HG02970 (cell line): ENCODE measurements at regions not wholly inside any gene's neighbourhood (a gene's known extent, or its start where the extent isn't known, plus 50 kb on each side); places are given as distances from the start of the nearest gene placed in this dataset.
"Not testable (repeated sequence)": the region's sequence is repeated elsewhere in the genome, so short reads cannot be mapped to it uniquely, and the experiment has no call there.

ENCODE experiments used
- ATAC-seq: cut with Tn5 transposase; IDR thresholded peaks from one replicate; pipeline ENCODE4 v1.9.1; 2021; ENCODE audit warnings: mild to moderate bottlenecking, moderate library complexity, moderate number of reproducible peaks; ENCODE audit not compliant: unreplicated experiment, low FRiP score

DNA sequence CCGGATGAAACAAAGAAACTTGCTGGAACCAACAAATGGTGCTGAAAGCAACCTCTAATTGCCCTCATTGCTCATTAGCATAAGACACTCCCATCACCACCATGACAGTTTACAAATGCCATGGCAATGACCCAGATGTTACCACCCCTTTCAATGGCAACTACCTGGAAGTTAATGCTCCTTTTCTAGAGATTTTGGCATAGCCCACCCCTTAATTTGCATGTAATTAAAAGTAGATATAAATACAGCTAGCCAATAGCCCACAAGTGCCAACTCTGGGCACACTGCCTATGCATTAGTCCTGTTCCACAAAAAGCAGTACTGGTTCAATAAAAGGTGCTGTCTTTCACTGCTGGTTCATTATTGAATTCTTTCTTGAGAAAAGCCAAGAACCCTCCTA is 410.3 kb upstream of the PPP1R2C start:
- ATAC-seq: no peak

DNA sequence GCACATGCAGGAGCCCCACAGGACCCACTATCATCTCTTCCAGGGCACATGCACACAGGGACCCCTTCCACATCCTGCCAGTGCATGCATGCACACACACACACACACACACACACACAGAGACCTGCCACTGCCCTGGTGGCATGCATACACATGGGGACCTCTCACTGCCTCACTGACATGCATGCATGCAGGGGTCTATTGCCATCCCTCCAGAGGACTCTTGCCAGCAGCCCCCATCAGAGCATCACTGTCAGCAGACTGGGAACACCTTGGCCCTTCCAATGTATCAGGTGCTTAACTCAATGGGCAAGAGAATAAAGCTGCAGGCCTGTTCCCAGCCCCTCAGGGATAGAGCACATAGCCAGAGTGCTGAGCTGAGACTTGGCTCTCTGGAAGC is 433.6 kb upstream of the PPP1R2C start:
- ATAC-seq: no peak

DNA sequence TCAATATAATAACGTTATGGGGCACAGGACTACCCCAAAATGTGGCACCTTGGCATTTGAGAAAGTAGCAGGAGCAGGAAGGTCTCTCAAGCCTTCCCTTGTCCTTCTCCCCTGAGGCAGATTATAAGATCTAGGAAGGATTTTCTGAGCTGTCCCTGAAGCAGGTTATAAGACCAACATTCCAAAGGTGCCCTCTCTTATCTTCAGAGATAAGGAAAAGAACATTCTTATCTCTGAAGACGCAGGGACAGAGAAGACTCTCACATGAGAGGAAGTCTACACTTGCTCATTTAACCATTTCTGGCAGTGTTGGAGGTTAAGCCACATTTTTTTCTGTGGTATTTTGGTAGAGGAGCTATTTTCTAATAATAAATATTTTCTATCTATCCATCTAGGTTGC is 437.9 kb upstream of the MAOA start:
- ATAC-seq: no peak

DNA sequence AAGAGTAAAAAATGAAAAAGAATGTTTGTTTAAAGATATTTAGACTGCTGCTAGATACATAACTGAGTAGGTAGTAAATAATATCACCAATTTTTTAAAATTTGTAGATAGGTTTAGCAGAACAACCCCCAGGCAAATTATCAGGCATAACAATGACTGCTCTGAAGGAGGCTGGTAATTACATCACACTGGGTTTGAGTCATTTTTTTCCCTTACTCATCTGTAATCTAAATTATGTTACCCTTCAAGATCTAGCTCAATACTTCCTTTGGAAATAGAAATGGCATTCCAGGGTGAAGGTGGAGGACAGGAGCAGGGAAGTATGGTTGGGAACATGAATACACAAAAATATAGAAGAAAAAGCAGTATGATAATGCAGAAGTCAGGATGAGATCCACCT is 431.6 kb upstream of the MAOA start:
- ATAC-seq: no peak

DNA sequence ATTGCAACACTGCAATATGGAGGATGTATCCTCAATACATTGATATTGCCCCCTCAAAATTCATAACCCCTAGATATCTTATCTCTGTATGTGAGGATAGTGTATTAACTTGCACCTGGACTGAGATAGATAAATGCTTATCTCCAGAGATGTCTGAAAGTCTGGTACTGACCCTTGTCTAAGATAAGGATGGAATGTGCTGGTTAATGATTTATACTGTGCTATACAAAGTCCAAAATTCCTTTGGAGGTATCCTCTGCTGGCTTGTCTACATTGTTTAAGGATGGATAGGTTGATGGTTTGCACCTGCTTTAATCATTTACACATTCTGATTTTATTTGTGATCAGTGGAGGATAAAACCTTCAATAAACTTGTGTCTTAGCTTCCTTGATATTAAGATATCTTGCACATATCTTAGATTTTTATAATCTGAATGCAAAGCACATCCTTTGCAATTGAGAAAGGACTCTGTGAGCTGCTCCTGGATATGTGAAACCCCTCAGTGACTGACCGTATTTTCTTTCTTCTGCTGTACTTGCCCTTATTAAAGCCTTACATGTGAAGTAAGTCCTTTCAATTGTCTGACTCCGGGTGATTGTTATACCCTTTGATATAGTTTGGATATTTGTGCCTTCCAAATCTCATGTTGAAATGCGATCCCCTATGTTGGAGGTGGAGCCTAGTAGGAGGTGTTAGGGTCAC is 430.3 kb upstream of the MAOA start:
- no peak for ATAC-seq

DNA sequence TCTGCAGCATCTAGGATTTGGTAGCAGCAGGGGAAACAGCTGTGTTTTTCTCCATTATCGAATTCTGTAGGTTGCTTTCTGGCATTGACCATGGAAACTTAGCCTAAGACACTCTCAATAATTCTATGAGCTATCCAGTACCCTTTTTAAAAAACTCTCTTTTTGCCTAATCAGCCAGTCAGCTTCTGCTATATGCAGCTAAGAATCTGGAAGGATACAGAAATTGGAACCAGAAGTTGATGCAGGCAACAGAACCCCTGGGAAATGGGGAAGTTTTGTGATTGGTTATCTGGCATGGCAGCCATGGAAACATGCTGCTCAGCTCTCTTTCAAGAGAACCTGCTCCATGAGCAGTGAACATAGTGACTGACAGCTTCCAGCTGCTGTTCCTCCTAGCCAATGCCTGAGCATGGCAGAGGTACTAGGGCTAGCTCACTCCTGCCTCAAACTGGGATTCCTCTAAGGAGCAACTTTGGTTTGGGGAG is 417.6 kb upstream of the MAOA start:
- no peak for ATAC-seq

DNA sequence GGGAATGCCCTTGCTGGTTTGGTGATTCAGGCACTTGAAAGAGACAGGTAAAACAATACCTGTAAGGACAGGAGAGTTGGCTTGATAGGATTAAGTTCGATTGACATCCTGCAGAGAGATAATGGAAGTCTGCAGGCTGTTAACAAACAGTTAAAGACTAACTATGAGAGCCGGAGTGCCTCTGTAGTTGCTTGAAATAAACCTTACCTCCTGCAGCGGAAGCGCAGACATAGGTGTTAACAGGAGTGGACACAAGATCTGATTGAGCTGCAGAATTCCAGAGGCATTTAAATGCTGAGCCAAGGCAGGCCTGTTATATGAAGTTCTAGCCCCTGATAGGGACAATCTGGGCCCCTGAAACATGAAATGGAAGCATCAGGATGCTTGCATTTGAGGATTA is 416.7 kb upstream of the MAOA start:
- ATAC-seq: no peak

DNA sequence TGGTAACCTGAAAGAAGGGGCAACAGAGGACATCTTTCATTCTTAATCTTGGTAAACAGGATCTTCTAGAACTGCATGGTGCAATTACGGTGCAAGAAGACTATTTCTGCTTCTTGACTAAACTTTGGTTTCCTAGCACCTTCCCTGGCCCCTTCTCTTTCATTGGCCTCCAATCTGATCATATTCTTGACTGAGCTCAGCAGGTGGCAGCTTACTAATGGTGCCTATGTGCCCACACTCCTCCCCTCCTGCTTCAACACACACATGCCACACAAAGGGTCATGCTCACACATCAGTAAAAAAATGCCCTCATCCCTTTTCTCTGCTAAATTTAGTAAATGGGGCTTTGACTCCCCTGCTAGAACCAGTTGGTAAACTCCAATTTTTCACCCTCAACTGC is 400.5 kb upstream of the MAOA start:
- no peak for ATAC-seq

DNA sequence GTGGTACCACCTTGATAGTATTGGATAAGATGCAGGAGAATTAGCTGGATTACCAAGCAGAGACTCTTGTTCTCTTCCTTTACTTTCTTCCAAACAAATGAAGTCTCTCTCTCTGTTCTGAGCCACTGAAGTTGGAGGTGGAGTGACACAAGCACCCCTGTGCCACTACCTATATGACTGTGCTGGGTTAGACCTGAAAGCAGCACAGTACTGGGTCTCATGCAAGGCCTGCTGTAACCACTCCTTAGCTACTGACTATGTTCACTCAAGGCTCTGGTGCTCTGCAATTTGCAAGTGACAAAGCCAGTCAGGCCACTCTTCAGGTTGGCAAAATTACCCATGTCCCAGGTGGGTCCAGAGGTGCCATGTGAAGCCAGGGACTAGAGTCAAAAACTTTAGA is 389.6 kb upstream of the MAOA start:
- no peak for ATAC-seq

DNA sequence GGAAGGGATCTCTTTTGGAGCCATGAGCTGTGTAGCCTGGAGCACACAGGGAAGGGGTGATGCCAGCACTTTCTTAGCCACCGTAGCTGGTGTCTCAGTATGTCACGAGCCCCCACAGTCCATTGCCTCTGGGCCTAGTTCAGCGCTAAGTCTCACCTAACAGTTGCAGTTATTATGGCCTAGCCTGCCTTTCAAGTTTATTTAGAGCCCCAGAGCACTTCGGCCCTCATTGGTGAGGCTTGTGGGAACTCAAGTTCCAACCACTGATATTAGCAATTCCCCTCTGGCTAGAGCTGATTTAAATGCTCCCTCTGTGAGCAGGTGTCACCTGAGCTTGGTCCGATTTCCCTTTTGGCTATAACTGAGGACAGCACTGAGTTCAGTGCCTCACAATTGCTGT is 388.4 kb upstream of the MAOA start:
- no peak for ATAC-seq

DNA sequence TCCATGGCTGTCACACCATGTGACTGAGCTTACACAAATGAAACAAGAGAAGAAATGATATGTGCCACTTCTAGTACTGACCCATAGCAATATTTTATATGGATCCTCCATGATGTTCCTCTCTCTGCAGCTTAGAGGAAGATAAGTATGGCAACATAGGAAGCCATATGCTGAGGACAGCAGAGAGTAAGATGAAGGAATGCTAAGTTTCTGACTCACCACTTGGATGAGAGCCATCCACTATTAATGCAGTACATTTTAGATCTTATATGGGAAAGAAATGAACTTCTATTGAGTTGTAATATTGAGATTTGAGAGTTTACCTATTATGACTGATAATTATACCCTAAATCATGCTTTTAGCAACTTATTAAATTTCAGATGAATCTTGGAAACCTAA is 386.9 kb upstream of the MAOA start:
- no peak for ATAC-seq

DNA sequence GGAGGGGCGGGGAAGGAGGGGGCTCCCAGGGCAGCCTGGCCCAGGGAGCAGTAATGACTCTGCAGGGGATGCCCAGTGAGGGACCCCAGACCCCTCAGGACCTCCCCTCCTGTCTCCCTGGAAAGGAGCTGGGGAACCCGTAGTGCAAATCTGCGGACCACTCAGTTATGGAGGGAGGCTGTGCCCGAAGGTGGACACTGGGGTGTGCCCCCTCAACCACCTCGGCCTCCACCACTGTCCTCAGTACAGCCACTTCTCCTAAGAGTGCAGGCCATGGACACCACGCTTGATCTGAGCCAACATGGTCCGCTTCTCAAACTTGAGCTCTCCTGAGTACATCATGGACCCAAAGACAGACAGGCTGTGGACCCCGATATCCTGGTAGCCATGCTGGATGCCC is 378.2 kb upstream of the MAOA start:
- ATAC-seq: no peak

DNA sequence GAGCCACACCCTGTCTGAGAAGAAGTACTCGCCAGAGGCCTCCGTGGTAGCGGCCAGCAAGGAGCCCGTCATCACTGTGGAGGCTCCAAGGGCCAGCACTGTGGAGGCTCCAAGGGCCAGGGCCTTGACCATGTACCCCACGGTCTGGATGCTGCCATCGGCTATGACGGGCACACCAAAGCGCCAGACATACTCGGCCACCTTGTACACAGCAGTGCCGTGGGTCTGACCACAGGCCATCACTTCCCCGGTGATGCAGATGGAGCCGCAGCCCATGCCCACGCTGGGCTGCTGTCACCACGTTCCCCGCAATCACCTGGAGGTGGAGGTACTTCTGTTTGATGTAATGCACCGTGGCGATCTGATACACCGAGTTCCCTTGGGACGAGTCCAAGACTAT is 377.7 kb upstream of the MAOA start:
- no peak for ATAC-seq

DNA sequence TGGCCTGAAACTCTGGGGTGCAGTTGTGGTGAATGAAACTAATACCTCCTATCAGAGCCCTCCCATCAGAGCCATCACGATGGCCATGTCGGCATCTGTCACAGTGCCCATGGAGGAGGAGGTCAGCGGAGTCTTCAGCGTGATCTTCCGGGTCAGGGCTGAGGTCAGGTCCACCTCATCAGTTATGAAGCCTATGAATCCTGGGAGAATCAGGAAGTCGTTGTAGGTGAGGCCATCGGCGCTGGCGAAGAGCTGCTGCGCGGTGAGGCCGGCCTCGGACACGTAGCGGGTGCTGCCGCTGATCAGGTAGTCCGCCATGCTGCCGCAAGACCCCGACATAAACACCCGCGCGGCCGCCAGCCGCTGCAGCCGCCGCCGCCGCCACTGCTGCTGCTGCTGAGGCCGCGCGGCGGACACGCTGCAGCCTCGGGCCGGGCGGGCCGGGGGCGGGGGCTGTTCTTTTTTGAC is 376.7 kb upstream of the MAOA start:
- no peak for ATAC-seq

DNA sequence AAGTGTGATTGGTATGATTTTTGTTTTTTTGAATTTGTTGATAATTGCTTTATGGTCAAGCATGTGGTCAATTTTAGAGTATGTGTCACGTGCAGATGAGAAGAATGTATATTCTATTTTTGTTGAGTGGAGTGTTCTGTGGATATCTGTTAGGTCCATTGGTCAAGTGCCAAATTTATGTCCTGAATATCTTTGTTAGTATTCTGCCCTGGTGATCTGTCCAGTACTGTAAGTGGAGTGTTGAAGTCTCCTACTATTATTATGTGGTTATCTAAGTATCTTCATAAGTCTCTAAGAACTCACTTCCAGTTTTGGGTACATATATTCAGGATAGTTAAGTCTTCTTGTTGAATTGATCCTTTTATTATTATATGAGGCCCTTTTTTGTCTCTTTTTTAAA is 372.9 kb upstream of the MAOA start:
- no peak for ATAC-seq

DNA sequence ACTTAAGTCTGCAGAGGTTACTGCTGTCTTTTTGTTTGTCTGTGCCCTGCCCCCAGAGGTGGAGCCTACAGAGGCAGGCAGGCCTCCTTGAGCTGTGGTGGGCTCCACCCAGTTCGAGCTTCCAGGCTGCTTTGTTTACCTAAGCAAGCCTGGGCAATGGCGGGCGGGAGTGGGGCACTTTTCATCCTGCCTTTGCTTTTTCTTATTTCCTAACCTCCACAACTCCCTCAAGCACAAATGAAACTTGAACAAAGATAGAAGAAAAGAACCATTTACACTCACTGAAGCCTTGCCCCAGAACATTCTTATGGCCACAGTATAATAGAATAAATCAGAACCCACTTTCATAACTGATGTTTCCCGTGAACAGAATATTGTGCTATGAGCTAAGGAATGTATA is 344.5 kb upstream of the MAOA start:
- not testable (repeated sequence) for ATAC-seq

DNA sequence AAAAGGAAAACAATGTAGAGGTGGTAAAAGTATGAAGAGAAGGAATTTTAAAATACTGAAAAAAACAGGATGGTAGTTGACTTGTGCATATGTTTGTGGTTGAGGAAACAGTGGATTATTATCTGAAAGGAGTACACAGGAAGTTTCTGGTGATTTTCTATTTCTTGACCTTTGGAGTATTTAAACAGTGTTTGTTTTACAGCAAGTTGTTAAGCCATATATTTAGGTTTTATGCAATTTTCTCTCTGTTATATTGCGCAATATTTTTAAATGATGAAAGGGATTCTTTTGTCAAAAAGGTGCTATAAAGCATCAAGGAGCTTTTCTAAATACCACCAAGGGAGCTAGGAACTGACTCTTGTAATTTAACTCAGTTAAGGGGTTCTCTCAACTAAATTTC is 343.1 kb upstream of the MAOA start:
- ATAC-seq: no peak

DNA sequence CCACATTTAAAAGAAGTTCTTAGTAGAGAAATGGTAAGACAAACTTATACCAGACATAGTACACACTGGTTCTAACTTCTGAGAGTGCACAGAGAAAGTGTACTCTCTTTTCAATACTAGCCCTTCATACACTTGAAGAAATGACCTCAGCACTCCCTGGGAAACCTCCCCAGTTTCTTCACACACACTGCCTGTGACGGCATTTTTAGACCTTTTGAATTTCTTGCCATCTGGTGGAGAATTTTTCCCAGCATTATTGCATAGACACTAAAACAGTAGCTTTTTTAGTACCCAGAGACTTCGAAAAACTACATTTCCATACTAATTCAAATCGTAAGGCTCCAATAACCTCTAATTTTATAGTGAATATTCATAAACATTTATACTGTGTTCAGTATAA is 341.6 kb upstream of the MAOA start:
- no peak for ATAC-seq

DNA sequence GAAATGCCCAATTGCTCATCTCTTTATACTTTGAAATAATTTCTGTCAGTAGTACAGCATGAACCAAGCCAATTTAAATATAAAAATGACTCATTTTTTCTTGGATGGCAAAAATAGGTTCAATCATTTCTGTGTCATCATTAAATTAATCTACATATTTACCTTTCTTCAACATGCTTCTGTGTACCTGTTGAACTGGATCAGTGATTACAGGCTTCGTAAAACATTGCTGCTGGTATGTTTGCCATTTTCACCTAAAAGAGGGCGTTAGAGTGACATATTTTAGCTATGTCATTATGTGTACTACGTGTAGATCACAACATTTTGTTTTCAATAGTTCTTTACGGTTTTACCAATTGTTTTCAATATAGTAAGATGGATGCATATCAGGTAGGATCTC is 340.5 kb upstream of the MAOA start:
- ATAC-seq: no peak

DNA sequence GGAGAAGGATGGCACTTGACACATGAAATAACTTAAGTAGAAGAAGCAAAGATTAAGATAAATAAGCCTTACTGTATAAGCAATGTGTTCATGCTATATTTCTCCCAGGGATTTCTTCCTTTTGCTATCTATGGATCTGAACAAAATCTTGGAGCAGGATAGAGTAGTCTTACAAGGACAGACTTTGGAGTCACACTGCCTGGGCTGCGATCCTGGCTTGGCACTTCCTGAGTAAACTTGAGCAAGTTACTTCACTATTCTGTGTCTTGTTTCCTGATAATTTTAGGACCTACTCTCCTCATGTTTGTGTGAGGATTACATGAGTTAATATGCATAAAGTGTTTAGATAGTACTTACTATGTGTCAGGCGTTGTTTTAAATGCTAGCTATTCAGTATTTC is 340.0 kb upstream of the MAOA start:
- ATAC-seq: no peak

DNA sequence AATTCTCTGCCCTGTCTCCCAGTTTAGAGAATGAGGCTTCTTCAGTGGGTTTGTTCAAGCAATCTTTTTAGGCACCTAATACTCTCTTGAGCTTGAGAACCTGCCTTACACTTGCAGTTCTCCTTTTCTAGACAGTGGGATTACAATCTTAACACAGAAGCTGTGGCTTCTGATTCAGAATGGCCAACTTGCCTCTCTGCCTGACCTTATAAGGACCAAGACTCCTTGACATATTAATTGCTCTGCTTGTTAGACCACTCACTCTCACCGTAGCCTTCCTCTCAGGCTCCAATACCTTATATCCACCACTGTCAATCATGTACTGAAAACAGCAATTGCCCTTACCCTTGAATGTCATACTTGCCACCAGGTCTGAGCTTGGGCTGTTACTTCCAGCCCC is 338.7 kb upstream of the MAOA start:
- no peak for ATAC-seq

DNA sequence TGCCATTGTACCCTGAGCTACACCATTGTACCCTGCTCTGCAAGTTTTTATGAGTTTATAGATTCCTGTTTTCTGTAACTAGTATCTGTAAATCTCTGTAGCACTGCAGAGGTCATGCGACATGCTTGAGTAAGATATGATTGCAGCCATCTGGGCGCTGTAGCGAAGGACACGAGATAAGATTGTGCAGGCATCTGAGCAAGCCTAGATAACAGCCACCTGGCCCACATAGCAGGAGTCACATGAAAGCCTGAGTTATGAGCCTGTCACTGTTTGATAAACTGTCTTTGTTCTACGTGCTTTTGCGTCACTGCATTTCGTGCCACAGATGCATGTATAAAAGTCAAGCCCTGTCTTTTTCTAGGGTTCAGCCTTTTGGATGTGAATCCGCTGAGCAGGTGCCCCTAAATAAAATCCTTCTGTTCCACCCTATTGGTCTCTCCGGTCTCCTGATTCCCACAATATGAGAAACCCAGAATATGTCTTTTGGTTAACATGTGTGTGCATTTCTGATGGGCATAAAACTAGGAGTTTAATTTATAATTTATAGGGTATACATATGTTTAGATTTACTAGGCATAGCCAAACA is 327.6 kb upstream of the MAOA start:
- no peak for ATAC-seq
